Loucy (cell line): ENCODE measurements at regions not wholly inside any gene's neighbourhood (a gene's known extent, or its start where the extent isn't known, plus 50 kb on each side); places are given as distances from the start of the nearest gene placed in this dataset.

ENCODE experiments used
- EZH2phosphoT487 ChIP-seq: fragments of 200-600 bp; IDR thresholded peaks from 2 replicates; pipeline ENCODE4 v1.6.1; 2018; ENCODE audit warnings: antibody characterized with exemption, mild to moderate bottlenecking, moderate library complexity, borderline replicate concordance
- TF ChIP-seq, protein P1 (sequence below): fragments of 200-600 bp; sonication (generic); conservative IDR thresholded peaks from 2 replicates; pipeline ENCODE4 v1.5.1; 2014; ENCODE audit warnings: mild to moderate bottlenecking, antibody characterized with exemption, low read length

GRCh38 chr12:89971880-89972279 lies 263.2 kb upstream of the ATP2B1 start:
- TF ChIP-seq, protein P1, sequence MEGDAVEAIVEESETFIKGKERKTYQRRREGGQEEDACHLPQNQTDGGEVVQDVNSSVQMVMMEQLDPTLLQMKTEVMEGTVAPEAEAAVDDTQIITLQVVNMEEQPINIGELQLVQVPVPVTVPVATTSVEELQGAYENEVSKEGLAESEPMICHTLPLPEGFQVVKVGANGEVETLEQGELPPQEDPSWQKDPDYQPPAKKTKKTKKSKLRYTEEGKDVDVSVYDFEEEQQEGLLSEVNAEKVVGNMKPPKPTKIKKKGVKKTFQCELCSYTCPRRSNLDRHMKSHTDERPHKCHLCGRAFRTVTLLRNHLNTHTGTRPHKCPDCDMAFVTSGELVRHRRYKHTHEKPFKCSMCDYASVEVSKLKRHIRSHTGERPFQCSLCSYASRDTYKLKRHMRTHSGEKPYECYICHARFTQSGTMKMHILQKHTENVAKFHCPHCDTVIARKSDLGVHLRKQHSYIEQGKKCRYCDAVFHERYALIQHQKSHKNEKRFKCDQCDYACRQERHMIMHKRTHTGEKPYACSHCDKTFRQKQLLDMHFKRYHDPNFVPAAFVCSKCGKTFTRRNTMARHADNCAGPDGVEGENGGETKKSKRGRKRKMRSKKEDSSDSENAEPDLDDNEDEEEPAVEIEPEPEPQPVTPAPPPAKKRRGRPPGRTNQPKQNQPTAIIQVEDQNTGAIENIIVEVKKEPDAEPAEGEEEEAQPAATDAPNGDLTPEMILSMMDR: no peak
- TF ChIP-seq EZH2phosphoT487: no peak
